GM12891 (cell line): ENCODE measurements at regions not wholly inside any gene's neighbourhood (a gene's known extent, or its start where the extent isn't known, plus 50 kb on each side); places are given as distances from the start of the nearest gene placed in this dataset.

ENCODE experiments used
- POLR2A ChIP-seq: IDR thresholded peaks from 2 replicates; pipeline ENCODE4 v1.6.1; 2011; ENCODE audit warnings: low read depth, low read length, control low read depth
- POLR2AphosphoS5 ChIP-seq: IDR thresholded peaks from 2 replicates; pipeline ENCODE4 v1.6.1; 2011; ENCODE audit warnings: low read depth, low read length, control low read depth
- POU2F2 ChIP-seq: IDR thresholded peaks from 2 replicates; pipeline ENCODE4 v1.6.1; 2011; ENCODE audit warnings: low read depth, mild to moderate bottlenecking, control low read depth, low read length, moderate library complexity

GRCh38 chr6:9986273-9986672, 428.6 kb downstream of the TFAP2A start:
- TF ChIP-seq POU2F2 (no peak), POLR2AphosphoS5 (no peak), POLR2A (no peak)
